Limb (tissue), 2 donors: ENCODE measurements at regions not wholly inside any gene's neighbourhood (a gene's known extent, or its start where the extent isn't known, plus 50 kb on each side); places are given as distances from the start of the nearest gene placed in this dataset.
"Not testable (repeated sequence)": the region's sequence is repeated elsewhere in the genome, so short reads cannot be mapped to it uniquely, and the experiment has no call there.

Source experiments
- DNase-seq, 2 donors: peaks; one replicate each; pipeline ENCODE4 v3.0.0-alpha.2; 2016; ENCODE audit errors: extremely low spot score in 2 of 2

DNA sequence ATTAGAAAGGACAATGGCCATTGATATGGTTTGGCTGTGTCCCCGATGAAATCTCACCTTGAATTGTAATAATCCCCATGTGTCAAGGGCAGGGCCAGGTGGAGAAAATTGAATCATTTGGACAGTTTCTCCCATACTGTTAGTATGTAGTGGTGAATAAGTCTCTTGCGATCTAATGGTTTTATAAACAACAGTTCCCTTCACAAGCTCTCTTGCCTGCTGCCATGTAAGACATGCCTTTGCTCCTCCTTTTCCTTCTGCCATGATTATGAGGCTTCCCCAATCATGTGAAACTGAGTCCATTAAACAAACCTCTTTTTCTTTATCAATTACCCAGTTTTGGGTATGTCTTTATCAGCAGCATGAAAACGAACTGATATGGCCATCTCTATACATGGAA lies 302.7 kb downstream of the SFMBT2 start:
- no peak for DNase-seq

GRCh38 chr10:7107285-7107684 lies 303.5 kb downstream of the SFMBT2 start:
- no peak for DNase-seq

- DNase-seq, result not testable (repeated sequence)
Measured at GRCh38 chr10:7104379-7104778, 306.5 kb downstream of the SFMBT2 start.

DNA sequence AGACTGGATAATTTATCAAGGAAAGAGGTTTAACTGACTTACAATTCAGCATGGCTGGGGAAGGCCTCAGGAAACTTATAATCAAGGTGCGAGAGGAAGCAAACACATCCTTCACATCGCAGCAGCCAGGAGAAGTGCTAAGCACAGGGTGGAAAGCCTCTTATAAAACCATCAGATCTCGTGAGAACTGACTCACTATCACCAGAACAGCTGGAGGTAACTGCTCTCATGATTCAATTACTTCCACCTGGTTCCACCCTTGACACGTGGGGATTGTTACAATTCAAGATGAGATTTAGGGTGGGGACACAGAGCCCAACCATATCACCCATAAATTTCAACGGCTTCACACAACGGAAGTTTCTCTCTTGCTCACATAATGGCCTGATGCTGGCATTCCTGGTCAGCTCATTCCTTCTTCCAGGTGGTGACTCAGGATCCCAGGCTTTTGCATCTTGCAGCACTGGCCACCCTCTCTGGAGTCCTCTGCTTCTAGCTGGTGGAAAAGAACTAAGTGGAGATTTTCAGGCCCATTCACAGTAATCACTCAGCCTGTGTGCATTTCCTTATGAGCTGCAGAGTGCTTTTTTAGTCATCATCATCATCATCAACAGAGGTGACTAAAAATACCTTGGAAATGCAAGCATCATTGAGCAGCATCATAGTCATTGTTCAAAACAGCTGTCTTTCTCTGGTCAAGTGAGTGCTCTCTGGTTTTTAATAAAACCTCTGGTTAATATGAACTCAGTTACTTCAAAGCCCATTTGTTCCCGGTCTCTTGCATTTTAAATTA lies 308.1 kb downstream of the SFMBT2 start:
- DNase-seq, result no peak

GRCh38 chr10:7102084-7102483 lies 308.8 kb downstream of the SFMBT2 start:
- DNase-seq, result no peak

DNA sequence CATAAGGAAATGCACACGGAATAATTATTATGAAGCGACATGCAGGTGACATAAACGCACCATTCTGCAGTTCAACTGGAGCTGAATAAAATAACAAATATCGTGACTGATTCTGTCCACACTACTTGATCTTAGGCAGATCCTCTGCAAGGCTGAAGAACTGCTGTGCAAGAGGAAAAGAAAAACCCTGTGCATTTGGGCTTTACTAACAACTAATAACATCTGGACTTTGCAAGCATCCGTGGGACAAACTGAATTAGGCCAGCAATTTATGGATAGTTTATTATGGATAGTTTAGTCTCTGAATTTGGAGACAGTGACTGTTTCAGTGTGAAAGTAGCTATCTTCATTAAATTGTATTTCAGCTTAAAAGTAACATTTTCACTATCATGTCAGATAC lies 309.4 kb downstream of the SFMBT2 start:
- DNase-seq, result no peak

GRCh38 chr10:7100032-7100702 lies 310.7 kb downstream of the SFMBT2 start:
- DNase-seq, result no peak

DNA sequence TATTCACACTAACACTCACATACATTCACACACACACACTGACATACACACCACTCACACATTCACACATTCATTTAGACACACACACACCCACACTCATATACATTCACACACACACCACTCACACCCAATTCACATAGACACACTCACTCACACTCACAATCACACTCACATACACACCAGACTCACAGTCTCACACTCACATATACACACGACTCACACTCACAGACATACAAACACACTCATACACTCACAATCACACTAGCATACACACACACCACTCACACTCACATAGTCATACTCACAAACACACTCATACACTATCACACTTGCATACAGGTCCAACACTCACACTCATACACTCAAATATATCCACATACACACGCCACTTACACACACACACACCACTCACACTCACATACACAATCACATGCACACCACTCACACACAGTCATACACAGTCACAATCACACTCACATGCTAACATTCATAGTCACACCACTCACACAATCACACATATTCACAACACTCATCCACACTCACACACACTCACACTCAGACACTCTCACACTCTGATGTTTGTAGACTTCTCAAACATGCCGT lies 312.6 kb downstream of the SFMBT2 start:
- DNase-seq, result no peak

- no peak for DNase-seq
Measured at GRCh38 chr10:7094781-7095180, 316.1 kb downstream of the SFMBT2 start.

- no peak for DNase-seq
Measured at GRCh38 chr10:7093368-7093767, 317.5 kb downstream of the SFMBT2 start.

GRCh38 chr10:7092603-7093002 lies 318.2 kb downstream of the SFMBT2 start:
- no peak for DNase-seq

GRCh38 chr10:7090529-7090928 lies 320.3 kb downstream of the SFMBT2 start:
- DNase-seq, result no peak

- DNase-seq, result peak in 1 of 2 donors; percentile 61
Measured at GRCh38 chr10:7085913-7086589, 324.8 kb downstream of the SFMBT2 start.

DNA sequence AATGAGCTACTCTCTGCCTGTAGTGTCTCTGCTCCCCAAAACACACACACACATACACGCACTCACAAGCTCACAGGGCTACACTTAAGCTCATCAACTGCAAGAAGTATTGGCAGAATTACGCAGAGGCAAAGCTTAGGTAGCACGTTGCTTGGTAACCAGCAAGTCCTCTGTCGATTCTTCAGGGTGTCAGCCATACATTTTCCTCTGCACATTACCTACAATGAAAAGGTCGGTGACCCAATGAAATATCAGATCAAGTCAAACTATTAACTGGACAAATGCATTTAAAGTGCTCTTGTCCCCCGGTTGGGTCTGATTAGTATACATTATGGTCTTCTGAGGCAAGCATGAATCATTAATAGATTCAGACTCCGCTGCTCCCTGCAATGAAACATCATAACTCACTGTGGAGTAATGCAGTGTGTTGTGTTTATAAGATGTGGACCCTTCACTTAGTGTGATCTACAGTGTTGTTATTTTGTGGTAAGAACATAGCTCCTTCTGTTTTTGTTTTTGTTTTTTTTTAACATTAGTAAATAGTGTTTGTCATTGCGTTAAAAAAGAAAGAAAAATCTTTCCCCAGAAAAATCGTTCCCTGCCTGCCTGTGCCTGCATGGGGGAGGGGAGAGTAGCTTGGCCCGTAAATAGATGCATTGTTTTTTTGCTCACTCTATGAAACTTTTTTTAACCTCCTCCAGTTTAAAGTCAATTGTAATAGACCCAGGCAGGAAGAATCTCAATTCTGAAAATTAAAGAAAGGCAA lies 325.5 kb downstream of the SFMBT2 start:
- peak; percentile 27 to 38 for DNase-seq

DNA sequence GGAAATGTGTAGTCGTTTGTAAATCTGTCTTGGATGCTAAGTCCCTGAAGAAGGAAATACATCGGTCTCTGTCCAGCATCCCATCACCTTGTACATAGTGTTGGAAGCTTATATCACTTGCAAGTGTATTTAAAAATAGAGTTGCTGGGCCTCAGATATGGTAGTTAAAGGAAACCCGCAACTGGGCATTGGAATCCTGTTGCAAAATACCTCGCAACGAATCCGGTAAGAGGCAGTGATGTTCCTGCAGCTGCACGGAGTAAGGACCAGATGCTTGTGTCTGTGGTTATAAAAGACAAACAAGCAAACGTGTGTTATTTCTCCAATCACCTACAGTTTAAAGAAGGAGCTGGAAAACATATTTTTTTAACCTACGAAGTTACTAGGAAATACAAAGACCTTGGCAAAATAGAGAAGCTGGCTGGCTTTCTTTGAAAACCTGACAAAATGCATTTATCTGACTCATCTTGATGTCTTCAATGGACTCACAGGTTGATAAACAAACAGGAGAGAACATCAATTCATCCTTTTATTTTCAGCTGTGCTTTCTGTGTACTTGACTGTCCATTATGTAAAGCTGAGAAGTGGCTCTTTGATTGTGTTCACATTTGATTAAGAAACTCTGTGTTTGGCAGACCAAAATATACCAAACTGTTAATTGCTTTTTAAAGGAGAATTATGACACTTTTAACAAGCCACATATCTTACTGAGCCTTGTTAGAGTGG lies 326.4 kb downstream of the SFMBT2 start:
- no peak for DNase-seq

- no peak for DNase-seq
Measured at GRCh38 chr10:7082967-7083366, 327.9 kb downstream of the SFMBT2 start.

DNA sequence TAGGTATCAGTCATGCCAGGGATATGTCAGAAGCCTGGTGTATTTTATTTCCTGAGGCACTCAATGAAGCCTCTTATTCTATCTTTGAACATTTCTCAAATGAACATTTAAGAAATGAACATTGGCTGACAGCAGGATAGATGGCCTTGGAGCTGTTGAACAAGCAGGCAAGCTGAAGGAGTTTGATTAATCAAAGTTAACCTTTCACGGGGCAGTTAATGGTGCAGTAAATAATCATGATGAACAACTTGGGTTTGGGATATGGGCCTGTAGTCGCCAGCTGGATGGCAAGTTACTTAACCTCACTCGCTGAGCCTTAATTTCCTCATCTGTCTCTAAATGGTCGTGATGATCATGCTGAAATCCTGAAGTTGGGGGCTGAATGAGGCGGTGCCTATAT lies 333.0 kb downstream of the SFMBT2 start:
- DNase-seq, result no peak

DNA sequence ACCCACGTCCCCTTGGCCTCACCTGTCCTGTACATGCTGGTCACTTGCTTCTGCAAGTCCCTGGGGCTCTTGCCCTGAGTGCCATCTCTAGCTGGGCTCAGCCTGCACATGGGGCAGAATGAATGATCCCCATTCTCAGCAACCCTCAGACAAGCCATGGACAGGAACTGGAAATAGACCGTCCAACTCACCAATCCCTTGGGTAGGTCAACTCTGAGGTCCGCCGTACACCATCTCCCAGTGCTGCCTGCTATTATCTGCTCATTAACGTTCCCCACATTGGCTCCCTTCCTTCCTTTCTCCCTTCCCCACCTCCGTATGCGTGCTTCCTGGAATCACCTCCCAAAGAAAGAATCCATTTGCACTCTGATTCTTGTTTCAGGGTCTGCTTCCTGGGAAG lies 335.0 kb downstream of the SFMBT2 start:
- DNase-seq, result no peak

GRCh38 chr10:7075110-7075509 lies 335.7 kb downstream of the SFMBT2 start:
- peak in 1 of 2 donors; percentile 42 for DNase-seq

GRCh38 chr10:7071421-7071820 lies 339.4 kb downstream of the SFMBT2 start:
- no peak for DNase-seq

- DNase-seq, result no peak
Measured at GRCh38 chr10:7070950-7071349, 339.9 kb downstream of the SFMBT2 start.
